ENCODE measurements at regions not wholly inside any gene's neighbourhood (a gene's known extent, or its start where the extent isn't known, plus 50 kb on each side); places are given as distances from the start of the nearest gene placed in this dataset.

- TF ChIP-seq SIN3A (IDR thresholded peaks at IDR 0.05; ENCODE audit: borderline replicate concordance, insufficient read depth, low read length) (no peak), FOXP2 (optimal IDR thresholded peaks at IDR 0.05; ENCODE audit: borderline replicate concordance, extremely low read depth, extremely low read length, insufficient read depth) (no peak)
These were observed 168.5 kb upstream of the PIK3R1 start for GRCh38 chr5:68047035-68047434.

DNA sequence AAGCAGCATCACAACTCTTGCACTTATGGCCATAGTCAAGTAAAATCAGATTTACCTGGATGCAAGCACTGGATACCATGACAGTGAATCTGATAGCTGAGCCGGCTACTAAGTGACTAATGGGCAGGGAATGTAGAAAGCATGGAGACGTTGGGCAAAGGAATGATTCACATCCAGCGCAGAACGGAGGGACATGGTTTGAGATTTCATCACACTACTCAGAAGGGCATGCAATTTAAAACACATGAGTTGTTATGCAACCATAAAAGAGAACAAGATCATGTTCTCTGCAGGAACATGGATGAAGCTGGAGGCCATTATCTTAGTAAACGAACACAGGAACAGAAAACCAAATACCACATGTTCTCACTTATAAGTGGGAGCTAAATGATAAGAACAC lies 169.1 kb upstream of the PIK3R1 start:
- TF ChIP-seq TAF1 (IDR thresholded peaks at IDR 0.05; ENCODE audit: borderline replicate concordance, insufficient read depth, low read length) (no peak), REST (IDR thresholded peaks at IDR 0.05; ENCODE audit: insufficient read depth in 1 of 2, low read depth in 2 of 2, low read length in 2 of 2) (no peak), FOXP2 (optimal IDR thresholded peaks at IDR 0.05; ENCODE audit: borderline replicate concordance, extremely low read depth, extremely low read length, insufficient read depth) (no peak), SIN3A (IDR thresholded peaks at IDR 0.05; ENCODE audit: borderline replicate concordance, insufficient read depth, low read length) (no peak), POLR2AphosphoS5 (IDR thresholded peaks at IDR 0.05; ENCODE audit: low read depth, low read length) (no peak)

DNA sequence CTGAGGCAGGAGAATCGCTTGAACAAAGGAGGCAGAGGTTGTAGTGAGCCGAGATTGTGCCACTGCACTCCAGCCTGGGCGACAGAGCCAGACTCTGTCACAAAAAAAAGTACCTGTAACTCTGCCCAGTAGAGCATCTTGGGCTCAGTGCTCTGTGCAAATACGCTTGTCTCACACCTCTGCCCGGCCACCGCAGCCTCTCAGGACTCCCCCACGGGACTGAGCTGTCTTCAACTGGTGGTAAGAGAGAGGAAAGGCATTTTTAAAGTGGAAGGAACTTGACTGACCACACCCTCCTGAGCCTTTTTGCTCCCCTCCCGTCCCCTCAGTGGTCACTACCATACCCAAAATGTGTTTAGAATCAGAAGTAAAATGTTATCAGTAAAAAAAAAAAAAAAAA lies 174.3 kb upstream of the PIK3R1 start:
- no peak for TF ChIP-seq REST (IDR thresholded peaks at IDR 0.05; ENCODE audit: insufficient read depth in 1 of 2, low read depth in 2 of 2, low read length in 2 of 2)
- no peak for TF ChIP-seq SIN3A (IDR thresholded peaks at IDR 0.05; ENCODE audit: borderline replicate concordance, insufficient read depth, low read length)
- no peak for TF ChIP-seq FOXP2 (optimal IDR thresholded peaks at IDR 0.05; ENCODE audit: borderline replicate concordance, extremely low read depth, extremely low read length, insufficient read depth)
- no peak for TF ChIP-seq TAF1 (IDR thresholded peaks at IDR 0.05; ENCODE audit: borderline replicate concordance, insufficient read depth, low read length)
- no peak for TF ChIP-seq POLR2AphosphoS5 (IDR thresholded peaks at IDR 0.05; ENCODE audit: low read depth, low read length)

GRCh38 chr5:68037546-68037945 lies 178.0 kb upstream of the PIK3R1 start:
- no peak for TF ChIP-seq TAF1 (IDR thresholded peaks at IDR 0.05; ENCODE audit: borderline replicate concordance, insufficient read depth, low read length)
- TF ChIP-seq REST (IDR thresholded peaks at IDR 0.05; ENCODE audit: insufficient read depth in 1 of 2, low read depth in 2 of 2, low read length in 2 of 2) = no peak
- TF ChIP-seq SIN3A (IDR thresholded peaks at IDR 0.05; ENCODE audit: borderline replicate concordance, insufficient read depth, low read length) = no peak
- no peak for TF ChIP-seq FOXP2 (optimal IDR thresholded peaks at IDR 0.05; ENCODE audit: borderline replicate concordance, extremely low read depth, extremely low read length, insufficient read depth)
- TF ChIP-seq POLR2AphosphoS5 (IDR thresholded peaks at IDR 0.05; ENCODE audit: low read depth, low read length) = no peak

DNA sequence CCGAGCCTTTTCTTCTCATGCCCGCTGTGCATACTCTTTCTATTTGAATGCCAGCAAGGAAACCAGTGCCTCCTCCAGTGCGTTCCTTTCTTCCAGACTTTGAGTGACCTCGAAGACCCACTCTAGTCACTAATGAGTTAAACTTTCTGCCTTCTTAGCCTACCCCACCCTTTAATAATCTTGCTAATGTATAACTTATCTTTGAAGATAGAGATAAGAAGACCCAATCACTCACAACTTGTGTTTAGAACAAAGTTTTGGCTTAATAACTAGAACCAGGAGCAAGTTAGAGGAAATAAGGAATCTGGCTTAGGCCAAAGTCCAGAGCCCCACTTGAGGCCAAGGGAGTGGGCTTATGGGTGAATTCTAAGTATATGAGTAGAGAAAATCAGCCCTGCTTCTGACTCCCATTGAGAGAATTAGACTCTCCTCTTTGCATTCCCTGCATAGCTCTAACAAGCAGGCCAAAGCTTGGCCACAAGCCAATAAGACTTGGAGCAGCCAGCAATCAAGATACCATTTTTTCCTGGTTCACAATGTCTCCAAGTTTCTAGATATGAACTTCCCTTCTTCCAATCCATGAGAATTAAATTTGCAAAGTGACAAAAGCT lies 181.5 kb upstream of the PIK3R1 start:
- no peak for TF ChIP-seq REST (IDR thresholded peaks at IDR 0.05; ENCODE audit: insufficient read depth in 1 of 2, low read depth in 2 of 2, low read length in 2 of 2)
- TF ChIP-seq POLR2AphosphoS5 (IDR thresholded peaks at IDR 0.05; ENCODE audit: low read depth, low read length) = no peak
- TF ChIP-seq FOXP2 (optimal IDR thresholded peaks at IDR 0.05; ENCODE audit: borderline replicate concordance, extremely low read depth, extremely low read length, insufficient read depth) = no peak
- no peak for TF ChIP-seq TAF1 (IDR thresholded peaks at IDR 0.05; ENCODE audit: borderline replicate concordance, insufficient read depth, low read length)
- TF ChIP-seq SIN3A (IDR thresholded peaks at IDR 0.05; ENCODE audit: borderline replicate concordance, insufficient read depth, low read length) = no peak

Measured in PFSK-1 (cell line).